ENCODE measurements at regions not wholly inside any gene's neighbourhood (a gene's known extent, or its start where the extent isn't known, plus 50 kb on each side); places are given as distances from the start of the nearest gene placed in this dataset.

GRCh38 chr10:36677431-36677768 is 448.0 kb upstream of the ANKRD30A start:
- Histone ChIP-seq H3K23ac (ENCODE audit: insufficient read length) (no peak overlapping the region), H3K4me3 (ENCODE audit: extremely low read depth in 1 of 4, insufficient read depth in 2 of 4, low read depth in 3 of 4, low read length in 4 of 4) (no peak overlapping the region), H2BK20ac (ENCODE audit: low read length) (no peak overlapping the region), H2BK12ac (ENCODE audit: low read depth, low read length) (no peak overlapping the region), H4K8ac (ENCODE audit: extremely low read depth, insufficient read depth, low read length) (no peak overlapping the region), H3K56ac (replicated peaks; ENCODE audit: insufficient read length, low read depth, low read length) (no peak overlapping the region), H2BK120ac (replicated peaks; ENCODE audit: low read depth, low read length) (no peak overlapping the region), H3K4ac (replicated peaks; ENCODE audit: insufficient read length, low read depth, low read length) (no peak overlapping the region), H4K5ac (ENCODE audit: insufficient read length, low read depth, low read length) (no peak overlapping the region), H2BK15ac (ENCODE audit: low read length) (no peak overlapping the region), H3K4me1 (replicated peaks in 1 of 4; ENCODE audit: control insufficient read depth in 3 of 4, insufficient read depth in 4 of 4, low read length in 3 of 4) (no peaks in the 10 kb centered on the region), H2AFZ (ENCODE audit: low read length) (no peak overlapping the region), H3K23me2 (ENCODE audit: low read depth, low read length) (no peaks in the 10 kb centered on the region), H3K36me3 (ENCODE audit: control insufficient read depth in 2 of 4, insufficient read depth in 4 of 4, low read length in 3 of 4) (no peaks in the 10 kb centered on the region), H3K4me2 (ENCODE audit: insufficient read depth in 1 of 2, low read depth in 2 of 2, low read length in 2 of 2) (no peak overlapping the region), H3K9ac (replicated peaks in 1 of 4; ENCODE audit: extremely low read depth in 1 of 4, low read depth in 3 of 4, low read length in 3 of 4) (no peak overlapping the region), H2BK5ac (ENCODE audit: low read depth, low read length) (no peak overlapping the region), H3K27me3 (replicated peaks in 1 of 4; ENCODE audit: control insufficient read depth in 3 of 4, extremely low read depth in 1 of 4, insufficient read depth in 3 of 4, low read length in 3 of 4) (no peaks in the 10 kb centered on the region), H3K79me1 (ENCODE audit: low read depth, low read length) (no peaks in the 10 kb centered on the region), H3K18ac (ENCODE audit: extremely low read depth, low read length) (no peak overlapping the region), H4K20me1 (replicated peaks in 1 of 2; ENCODE audit: control insufficient read depth in 1 of 2, insufficient read depth in 2 of 2, low read length in 2 of 2) (no peaks in the 10 kb centered on the region), H3K14ac (ENCODE audit: insufficient read length) (no peak overlapping the region), H3K79me2 (ENCODE audit: control insufficient read depth in 1 of 2, insufficient read depth in 2 of 2, low read length in 2 of 2) (no peaks in the 10 kb centered on the region), H4K91ac (replicated peaks; ENCODE audit: insufficient read length, low read length) (no peak overlapping the region), H2AK5ac (ENCODE audit: low read depth, low read length) (no peak overlapping the region), H3K27ac (ENCODE audit: low read depth, low read length) (no peak overlapping the region), H3K9me3 (ENCODE audit: insufficient read depth in 2 of 2, low read depth in 1 of 2, low read length in 1 of 2) (no peaks in the 10 kb centered on the region)
- no peak for DNase-seq (ENCODE audit: low read depth in 1 of 2, low spot score in 2 of 2)
- FAIRE-seq, result no peak
- ChIA-PET CTCF (ENCODE audit: partially characterized antibody) (interaction anchor here (1.1 kb wide), 1 partner anchor 48 kb away, joined by 3 read pairs; no protein-coding TSS in a partner anchor), POLR2A (ENCODE audit: partially characterized antibody) (no interaction called here)
- WGBS, 2 experiments (ENCODE audit: extremely low coverage in 1 of 2, insufficient coverage in 1 of 2, insufficient read length in 1 of 2, insufficient replicate concordance in 2 of 2, low coverage in 1 of 2, low lambda C conversion rate in 2 of 2, missing lambda C conversion rate in 1 of 2), result 71% methylated on average over 2 of the region's 2 CpGs; no CpG with 5 or more reads in 1 of the 2 experiments
- TF ChIP-seq SP2 (IDR thresholded peaks at IDR 0.05; ENCODE audit: low read length) (no peak), CHD2 (IDR thresholded peaks at IDR 0.05; ENCODE audit: low read length) (no peak), HDAC2 (IDR thresholded peaks at IDR 0.05; ENCODE audit: borderline replicate concordance in 1 of 2, low read depth in 2 of 2, low read length in 2 of 2) (no peak), POLR2A (IDR thresholded peaks at IDR 0.05; ENCODE audit: control extremely low read depth in 1 of 2, low read depth in 2 of 2, low read length in 2 of 2) (no peak), RFX5 (IDR thresholded peaks at IDR 0.05; ENCODE audit: borderline replicate concordance, low read depth, low read length) (no peak), MAX (IDR thresholded peaks at IDR 0.05) (no peak)
